ENCODE measurements at regions not wholly inside any gene's neighbourhood (a gene's known extent, or its start where the extent isn't known, plus 50 kb on each side); places are given as distances from the start of the nearest gene placed in this dataset.

- no peak overlapping the region for H3K4me3 ChIP-seq (replicated peaks in 1 of 2; ENCODE audit: low read depth in 1 of 2, low read length in 2 of 2)
- no peaks in the 10 kb centered on the region for H3K27me3 ChIP-seq (ENCODE audit: insufficient read depth, low read length)
- H3K27ac ChIP-seq (ENCODE audit: low read depth, low read length): no peak overlapping the region
- intact Hi-C loops (cut with micrococcal nuclease): no loop called here
- no peak for ATAC-seq
- no peaks in the 10 kb centered on the region for H3K9me3 ChIP-seq (ENCODE audit: control insufficient read depth in 1 of 2, insufficient read depth in 1 of 2, low read depth in 1 of 2, low read length in 2 of 2)
- ChIA-PET RAD21 (ENCODE audit: low non-redundant PET in 1 of 2, low total read pairs in 2 of 2, uncharacterized antibody in 2 of 2, unreplicated experiment in 2 of 2) (no interaction called here), POLR2A (no interaction called here), CTCF (no interaction called here)
- H3K79me2 ChIP-seq (ENCODE audit: insufficient read depth, low read length): no peaks in the 10 kb centered on the region
- no peak for DNase-seq (ENCODE audit: low read depth, low spot score)
- no peaks in the 10 kb centered on the region for H4K20me1 ChIP-seq (ENCODE audit: insufficient read depth)
- H3K9ac ChIP-seq (ENCODE audit: low read length): no peak overlapping the region
- no peak overlapping the region for H2AFZ ChIP-seq (ENCODE audit: low read depth, low read length, poor library complexity, severe bottlenecking)
- BruUV-seq (replicated peaks): no TSS peak
- TF ChIP-seq ZFX (IDR thresholded peaks at IDR 0.05): no peak
- no peak for TF ChIP-seq POLR2A (IDR thresholded peaks at IDR 0.05; ENCODE audit: borderline replicate concordance, extremely low read depth, insufficient read depth, insufficient read length)
- TF ChIP-seq SIN3A (IDR thresholded peaks at IDR 0.05; ENCODE audit: low read depth): no peak
- TF ChIP-seq CTCF (IDR thresholded peaks at IDR 0.05 in 2 of 3, conservative IDR thresholded peaks at IDR 0.05 in 1 of 3; ENCODE audit: borderline replicate concordance in 1 of 3, insufficient read depth in 1 of 3, low read depth in 2 of 3, low read length in 2 of 3): no peak
- no peak for TF ChIP-seq RAD21 (IDR thresholded peaks at IDR 0.05; ENCODE audit: low read depth)
- no peak for TF ChIP-seq FOSL1 (IDR thresholded peaks at IDR 0.05; ENCODE audit: low read depth)
- TF ChIP-seq CBX3 (IDR thresholded peaks at IDR 0.05; ENCODE audit: low read depth): no peak
- no peak for TF ChIP-seq YY1 (IDR thresholded peaks at IDR 0.05; ENCODE audit: extremely low read depth, insufficient replicate concordance, low read depth, low read length)
- no peak for TF ChIP-seq ELF1 (IDR thresholded peaks at IDR 0.05; ENCODE audit: borderline replicate concordance, low read depth)
- H3K36me3 ChIP-seq (ENCODE audit: control insufficient read depth in 1 of 2, insufficient read depth in 2 of 2, low read length in 2 of 2): no peaks in the 10 kb centered on the region
- no peaks in the 10 kb centered on the region for H3K4me1 ChIP-seq (ENCODE audit: control insufficient read depth in 1 of 2, insufficient read depth in 2 of 2, low read length in 2 of 2)
- no peaks in the 10 kb centered on the region for H3K9me2 ChIP-seq (ENCODE audit: insufficient read depth)
- H3K4me2 ChIP-seq (ENCODE audit: low read length): no peak overlapping the region
These were observed 453.1 kb upstream of the MARCKS start for GRCh38 chr6:113403966-113404595.
